ENCODE measurements at regions not wholly inside any gene's neighbourhood (a gene's known extent, or its start where the extent isn't known, plus 50 kb on each side); places are given as distances from the start of the nearest gene placed in this dataset.
"Not testable (repeated sequence)": the region's sequence is repeated elsewhere in the genome, so short reads cannot be mapped to it uniquely, and the experiment has no call there.

GRCh38 chr7:149564340-149565095 is 66.9 kb upstream of the ZNF746 start:
- DNase-seq = no peak

- DNase-seq = no peak
Observed at GRCh38 chr7:149562602-149563001, 65.0 kb upstream of the ZNF746 start.

- DNase-seq = no peak
Observed at GRCh38 chr7:149561072-149561471, 63.5 kb upstream of the ZNF746 start.

GRCh38 chr7:149559711-149560110 is 62.1 kb upstream of the ZNF746 start:
- peak; percentile 14 for DNase-seq

GRCh38 chr7:149558149-149558861 is 60.7 kb upstream of the ZNF746 start:
- no peak for DNase-seq

GRCh38 chr7:149556525-149556924 is 58.9 kb upstream of the ZNF746 start:
- not testable (repeated sequence) for DNase-seq

- not testable (repeated sequence) for DNase-seq
Observed at GRCh38 chr7:149554821-149555220, 57.2 kb upstream of the ZNF746 start.

GRCh38 chr7:149553991-149554390 is 56.4 kb upstream of the ZNF746 start:
- DNase-seq = not testable (repeated sequence)

GRCh38 chr7:149552799-149553198 is 55.2 kb upstream of the ZNF746 start:
- DNase-seq = no peak

Data from tongue (tissue), 1 donor.